HT-29 (cell line): ENCODE measurements at regions not wholly inside any gene's neighbourhood (a gene's known extent, or its start where the extent isn't known, plus 50 kb on each side); places are given as distances from the start of the nearest gene placed in this dataset.

Experiments
- DNase-seq: peaks from one replicate; pipeline ENCODE4 v3.0.0-alpha.2; 2015; ENCODE audit warnings: low spot score

DNA sequence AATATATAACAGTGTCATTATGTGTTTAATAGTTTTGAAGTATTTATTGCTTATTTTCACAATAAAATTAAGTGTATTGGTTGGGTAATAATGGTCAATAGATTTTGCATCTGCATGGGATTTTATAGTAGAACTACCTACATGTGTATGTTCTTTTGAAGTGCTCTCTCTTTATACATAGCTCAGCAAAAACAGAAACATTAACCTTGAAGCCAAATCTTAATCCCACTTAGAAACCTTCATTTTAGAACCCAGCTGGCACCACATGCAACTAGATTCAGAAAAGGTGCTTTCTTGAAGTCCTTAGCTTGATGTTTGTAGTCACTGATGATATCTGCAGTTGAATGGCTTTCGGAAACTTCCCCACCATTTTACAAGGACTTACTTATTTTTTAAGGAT lies 146.9 kb upstream of the IL12A start:
- no peak for DNase-seq

DNA sequence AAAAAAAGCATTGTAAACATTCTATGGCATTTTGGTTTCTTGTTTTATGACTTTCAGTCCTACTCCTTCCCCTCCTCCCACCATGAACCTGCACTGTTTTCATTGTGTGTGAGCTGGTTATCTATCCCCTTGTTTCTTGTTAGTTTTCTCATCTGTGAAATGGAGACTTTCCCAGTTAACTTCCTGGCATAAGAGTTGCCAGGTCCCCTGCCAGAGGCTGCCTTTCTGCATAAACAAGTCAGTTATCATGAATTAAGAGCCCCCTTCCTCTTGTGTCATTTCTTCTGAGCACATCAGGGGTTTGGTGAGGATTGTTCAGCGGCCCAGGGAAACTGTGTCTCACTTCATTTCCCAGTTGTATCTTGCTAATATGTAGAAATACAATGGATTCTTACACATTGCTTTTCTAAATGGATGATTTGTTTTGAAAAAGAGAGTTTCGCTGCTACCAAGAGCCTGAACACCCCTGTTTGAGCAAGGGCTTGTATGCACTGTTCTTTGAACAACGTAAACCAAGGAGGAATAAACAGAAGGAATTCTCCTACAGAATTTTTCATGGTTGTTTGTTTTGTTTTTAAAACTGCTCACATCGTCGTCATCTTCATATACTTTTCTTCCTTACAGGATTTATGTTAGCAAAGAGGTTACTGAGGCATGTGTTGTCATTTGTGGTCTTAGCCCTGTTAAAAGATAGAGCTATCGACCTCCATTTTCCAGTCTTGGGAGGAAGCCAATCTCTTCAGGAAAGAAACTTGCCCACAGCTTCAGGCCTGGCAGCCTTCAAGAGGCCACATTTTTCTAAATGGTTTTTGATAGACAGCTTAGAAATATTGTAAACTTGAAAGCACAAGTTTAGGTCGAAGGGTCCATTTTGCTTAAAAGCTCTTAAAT lies 144.6 kb upstream of the IL12A start:
- DNase-seq, result no peak

DNA sequence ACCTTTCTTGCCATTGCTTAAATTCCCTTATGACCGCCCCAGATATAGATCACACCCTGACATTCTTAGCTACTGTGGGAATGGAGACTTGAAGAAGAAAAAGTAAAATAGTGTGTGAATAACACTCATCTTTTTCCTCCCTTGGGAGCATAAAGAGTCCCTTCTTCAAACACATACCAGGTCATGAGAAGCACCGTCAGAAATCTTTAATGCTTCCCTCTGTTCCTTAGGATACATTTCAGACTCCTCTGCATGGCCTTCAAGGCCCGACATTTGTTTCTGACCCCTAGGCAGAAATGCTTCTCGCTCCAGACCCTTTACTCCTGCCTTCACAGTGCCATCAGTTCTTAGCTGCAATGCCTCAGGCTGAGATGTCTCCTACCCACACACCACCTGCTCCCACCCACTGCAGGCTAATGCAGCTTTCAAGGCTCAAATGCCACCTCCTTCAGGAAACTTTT lies 143.8 kb upstream of the IL12A start:
- DNase-seq, result no peak

DNA sequence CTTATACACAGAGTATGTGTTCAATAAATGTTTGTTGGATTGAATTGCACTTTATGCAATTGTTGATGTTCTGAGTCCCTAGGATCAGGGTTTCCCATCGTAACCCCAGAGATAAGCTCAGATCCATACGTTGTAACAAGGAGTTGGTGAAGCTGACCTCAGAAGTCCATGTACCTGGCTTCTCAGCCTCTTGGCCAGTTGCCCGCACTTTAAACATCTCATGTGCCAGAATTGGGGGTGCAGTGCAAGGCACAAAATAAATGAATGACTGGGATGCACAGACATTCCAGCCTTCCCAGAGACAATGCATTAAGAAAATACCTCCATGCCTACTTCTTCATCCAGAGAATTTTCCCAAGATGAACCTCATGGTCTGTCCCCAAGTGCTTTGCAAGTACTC lies 142.9 kb upstream of the IL12A start:
- no peak for DNase-seq

DNA sequence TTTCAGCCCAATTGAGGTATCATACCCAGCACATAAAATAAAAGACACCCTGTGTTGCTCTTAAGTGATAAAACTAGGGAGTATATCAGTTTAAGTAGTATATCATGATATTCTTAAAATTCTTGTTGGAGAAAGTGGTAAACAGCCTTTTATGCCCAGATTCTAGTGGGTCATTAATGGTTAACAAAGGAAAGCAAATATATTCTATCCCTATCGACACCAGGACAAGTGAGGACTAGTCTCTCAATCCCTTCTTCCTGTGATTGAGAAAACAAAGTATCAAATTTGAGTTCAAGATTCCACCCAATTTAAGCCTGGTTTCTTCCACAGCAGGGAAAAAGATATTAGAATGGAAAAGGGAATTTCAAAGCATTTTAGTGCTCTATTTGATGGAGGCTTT lies 142.4 kb upstream of the IL12A start:
- DNase-seq, result no peak

DNA sequence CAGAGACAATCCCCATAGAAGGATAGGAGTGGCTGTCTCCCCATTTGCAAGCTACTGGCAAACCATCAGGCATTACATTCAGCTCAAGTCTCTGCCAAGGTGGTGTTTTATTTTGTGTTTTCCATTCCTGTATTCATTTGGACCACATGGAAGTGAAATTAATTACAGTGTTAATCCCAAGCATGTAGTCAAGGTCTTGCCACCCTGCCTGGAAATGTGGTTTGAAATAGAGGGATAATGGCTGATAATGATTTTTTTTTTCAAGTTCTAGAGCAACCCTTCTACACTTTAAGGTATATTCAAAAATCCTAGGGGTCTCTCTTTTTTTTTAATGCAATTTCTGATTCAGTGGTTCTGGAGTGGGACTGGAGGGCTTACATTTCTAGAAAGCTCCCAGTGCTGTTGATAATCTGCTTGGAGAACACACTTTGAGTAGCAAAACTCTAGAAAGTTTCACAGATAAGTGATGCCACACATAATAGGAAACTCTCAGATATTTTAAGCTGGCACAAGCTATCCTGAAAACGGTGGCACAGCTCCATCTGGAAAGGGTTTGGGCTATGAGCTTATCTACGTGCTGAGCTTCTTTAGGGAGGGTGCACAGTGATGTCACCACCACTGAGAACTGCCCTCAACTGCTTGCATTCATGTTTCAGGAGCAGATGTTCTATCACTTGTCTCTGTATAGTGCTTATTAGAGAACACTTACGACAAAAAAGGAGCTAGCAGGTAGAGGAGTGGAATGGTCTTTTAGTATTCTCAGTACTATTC lies 140.1 kb upstream of the IL12A start:
- DNase-seq, result no peak

DNA sequence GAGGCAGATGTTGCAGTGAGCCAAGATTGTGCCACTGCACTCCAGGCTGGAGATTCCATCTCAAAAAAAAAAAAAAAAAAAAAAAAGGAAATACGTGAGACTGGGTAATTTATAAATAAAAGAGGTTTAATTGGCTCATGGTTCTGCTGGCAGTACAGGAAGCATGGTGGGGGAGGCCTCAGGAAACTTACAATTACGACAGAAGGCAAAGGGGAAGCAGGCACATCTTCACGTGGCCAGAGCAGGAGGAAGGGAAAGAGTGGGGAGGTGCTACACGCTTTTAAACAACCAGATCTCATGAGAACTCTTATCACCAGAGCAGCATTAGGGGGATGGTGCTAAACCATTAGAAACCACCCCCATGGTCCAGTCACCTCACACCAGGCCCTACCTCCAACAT lies 138.2 kb upstream of the IL12A start:
- DNase-seq, result no peak

DNA sequence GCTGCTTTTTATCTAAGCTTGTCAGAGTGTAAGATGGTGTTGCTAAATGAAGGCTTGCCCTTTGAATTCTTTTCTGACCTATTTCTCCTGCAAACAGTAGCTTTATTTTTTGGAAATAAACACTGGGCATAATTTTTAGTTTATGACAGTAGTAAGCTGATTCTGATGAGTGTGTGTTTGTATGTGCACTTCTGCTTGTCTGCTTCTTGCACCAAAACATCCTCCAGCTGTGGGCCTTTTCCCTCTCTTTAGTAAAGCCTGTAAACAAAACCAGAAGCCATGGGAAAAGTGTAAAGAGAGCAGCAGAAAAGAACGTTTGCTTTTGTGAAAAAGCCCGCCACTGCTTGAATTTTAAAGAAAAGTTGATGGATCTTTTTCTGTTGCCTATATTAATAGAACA lies 136.4 kb upstream of the IL12A start:
- DNase-seq, result no peak

DNA sequence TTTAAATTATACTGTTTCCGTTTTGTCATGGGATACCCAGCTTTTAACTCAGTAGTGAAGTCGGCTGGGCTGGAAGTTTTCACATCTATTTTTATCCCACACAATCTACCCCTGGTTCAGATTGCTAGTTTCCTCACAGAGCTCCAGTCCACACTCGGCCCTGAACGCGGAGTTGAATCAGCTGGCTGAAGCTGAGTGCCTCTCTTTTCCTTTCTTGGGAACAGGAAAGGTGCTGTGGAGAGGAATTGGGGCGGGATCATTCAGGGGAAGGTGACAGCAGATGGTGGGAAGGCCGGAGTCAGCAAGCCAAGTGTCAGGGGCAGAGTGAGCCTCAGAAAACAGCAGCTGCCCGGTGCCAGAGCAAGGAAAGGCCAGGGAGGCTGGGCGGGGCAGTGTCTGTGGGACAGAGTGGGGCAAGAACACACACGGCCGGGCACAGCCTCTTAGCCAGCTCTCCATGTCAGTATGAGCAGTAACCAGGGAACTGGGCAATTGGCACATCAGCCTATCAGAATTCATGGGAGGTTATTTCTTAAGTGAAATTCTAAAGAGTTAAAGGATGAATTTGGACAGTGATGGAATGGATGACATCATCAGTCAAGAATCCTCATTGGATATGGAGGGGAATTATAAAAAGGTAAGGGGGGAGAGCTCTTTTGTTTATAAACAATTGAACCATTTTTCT lies 135.7 kb upstream of the IL12A start:
- DNase-seq, result no peak

DNA sequence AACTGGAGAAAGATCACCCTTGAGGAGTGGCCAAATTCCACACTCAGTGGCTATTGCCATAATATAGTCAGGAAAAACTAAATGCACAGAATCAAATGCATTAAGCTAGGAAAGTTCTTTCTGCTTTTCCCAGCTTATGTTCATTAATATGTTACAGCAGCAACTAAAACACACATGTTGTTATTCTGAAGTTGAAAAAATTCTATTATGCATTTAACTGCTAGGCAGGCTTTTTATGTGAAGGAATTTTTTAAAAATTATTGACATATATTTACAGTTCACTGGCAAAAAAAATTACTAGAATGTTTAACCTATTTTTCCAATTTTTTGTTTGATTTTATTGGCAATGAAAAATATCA lies 135.2 kb upstream of the IL12A start:
- no peak for DNase-seq

DNA sequence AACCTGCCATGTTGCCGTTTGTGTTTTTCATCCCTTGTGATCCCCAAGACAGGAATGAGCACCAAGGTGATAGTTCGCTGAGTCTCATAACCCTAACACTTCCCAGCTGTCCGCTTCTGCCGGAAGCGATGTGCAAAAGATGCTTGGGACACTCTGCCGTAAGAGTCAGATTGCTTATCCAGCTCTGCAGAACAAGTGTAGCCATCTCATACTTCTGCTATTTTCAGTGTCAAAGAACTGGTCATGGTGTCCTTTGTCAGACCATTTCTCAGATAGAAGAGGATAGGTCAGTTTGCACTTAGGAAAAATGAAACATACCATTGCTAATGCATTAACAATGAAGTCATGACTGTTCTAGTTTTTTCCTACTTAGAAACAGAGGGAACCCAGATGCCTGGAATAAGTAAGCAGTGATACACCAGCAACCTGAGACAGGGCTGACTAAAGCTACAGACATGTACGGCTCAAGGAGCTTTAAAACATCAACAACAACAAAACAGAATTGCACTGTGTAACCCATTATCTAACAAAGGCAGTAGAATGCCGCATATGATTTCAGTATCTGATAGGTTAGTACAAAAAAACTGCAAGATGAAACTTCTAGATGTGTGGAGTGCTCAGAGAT lies 134.0 kb upstream of the IL12A start:
- DNase-seq, result no peak

DNA sequence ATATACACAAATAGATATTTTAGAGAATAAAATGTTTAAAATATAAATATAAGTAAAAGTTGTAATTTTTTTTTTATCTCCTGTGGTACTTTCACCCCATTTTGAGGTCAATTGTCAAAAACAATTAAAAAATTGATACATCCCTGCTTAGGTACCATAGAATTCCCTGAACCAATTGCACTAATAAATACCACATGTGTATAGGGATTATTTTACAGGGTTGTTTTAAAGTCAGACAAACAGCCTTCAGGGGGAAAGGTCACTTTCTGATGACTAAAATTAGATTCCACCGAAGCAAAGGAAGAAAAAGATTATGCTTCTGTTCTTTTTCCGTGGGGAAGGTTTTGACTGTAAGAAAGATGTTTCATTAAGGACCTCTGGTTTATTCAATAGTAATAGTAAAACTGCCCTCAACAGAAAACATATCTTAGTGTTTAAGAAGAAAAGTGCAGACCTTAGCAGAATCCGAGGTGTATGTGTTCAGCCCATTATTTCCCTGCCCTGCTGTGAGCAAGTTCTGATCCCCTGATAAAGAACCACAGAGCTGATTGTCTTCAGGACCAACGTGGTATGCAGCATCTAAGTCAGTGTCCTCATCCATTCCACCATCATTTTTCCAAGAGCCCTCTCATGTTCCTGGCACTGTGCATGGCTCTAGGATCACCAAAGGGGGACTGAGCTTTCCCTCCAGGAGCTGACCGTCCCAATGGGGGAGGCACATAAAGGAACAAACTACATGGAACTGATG lies 132.9 kb upstream of the IL12A start:
- DNase-seq, result no peak

DNA sequence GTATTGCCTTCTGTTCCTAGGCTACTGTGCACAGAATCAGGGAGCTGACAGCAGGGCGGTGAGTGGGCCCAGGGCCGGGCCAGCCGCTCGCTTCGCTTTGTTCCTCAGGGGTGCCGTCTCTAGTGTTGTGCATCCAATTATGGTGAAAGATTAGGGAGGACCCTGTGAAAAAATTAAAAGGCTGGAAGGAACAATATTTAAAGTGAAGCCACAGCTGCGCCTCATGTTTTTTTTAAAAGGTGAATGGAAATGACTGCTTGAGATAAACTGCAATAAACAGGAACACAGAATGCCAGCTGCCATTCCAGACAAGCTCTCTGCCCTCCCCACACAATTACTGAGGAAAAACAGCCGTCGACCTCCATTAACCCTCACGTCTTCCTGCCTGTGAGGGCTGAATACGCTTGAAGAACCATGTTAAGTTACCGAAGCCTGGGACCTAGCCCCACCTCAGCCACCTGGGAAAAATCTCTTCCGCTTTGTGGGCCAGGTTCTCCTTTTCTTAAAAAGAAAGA lies 132.0 kb upstream of the IL12A start:
- DNase-seq, result no peak

DNA sequence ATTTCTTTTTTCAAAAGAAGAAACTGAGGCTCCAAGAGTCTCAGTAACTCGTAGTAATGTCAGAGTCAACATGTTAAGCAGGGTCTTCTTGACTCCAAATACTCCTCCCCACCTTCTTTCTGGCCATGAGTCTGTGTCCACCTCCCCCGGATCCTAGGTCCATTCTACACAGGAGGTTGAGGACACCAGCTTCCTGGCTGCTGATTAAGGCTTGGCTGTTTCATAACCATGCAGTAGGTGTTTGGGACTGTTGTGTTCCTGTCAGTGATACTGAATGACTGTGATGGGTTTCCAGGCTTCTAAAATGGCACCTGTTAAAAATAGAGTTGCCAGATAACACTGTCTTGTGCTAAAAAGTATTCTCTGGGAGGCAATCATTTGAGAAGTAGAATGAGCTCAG lies 130.8 kb upstream of the IL12A start:
- no peak for DNase-seq

DNA sequence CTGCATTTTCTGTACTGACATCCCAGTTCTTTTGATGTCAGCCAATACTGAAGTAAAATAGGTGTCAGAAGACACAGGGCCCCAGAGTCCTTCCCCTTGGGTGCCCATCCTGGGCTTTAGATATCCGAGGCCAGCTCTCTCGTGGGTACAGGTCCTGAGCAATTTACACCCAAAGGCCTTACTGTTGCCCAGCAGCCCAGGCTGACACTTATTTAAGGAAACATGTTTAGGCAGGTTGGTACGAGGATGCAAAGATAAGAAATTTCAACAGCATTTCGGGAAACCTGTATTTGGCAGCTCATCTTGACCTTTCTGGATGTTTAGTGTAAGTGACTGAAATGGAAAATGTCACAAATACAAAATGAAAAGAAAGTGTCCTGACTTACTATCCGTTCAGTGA lies 130.0 kb upstream of the IL12A start:
- no peak for DNase-seq

DNA sequence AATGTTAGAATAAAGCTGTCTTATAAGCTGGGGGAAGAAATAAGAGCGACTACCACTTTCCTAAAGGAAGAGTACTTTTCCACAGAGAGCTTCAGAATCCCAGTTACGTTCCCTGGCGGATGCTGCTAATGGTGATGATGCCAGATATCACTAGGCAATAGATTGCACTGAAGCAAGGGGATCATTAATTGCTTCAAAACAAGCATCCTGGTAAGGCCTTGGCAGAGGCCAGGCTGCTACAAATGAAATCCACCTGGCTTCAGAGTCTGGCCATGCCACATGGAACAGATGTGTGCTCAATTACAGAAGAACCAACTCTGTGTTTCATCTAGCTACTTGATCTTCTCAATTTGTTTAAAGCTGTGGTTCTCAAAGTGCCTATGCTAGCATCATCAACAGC lies 129.2 kb upstream of the IL12A start:
- DNase-seq, result no peak

DNA sequence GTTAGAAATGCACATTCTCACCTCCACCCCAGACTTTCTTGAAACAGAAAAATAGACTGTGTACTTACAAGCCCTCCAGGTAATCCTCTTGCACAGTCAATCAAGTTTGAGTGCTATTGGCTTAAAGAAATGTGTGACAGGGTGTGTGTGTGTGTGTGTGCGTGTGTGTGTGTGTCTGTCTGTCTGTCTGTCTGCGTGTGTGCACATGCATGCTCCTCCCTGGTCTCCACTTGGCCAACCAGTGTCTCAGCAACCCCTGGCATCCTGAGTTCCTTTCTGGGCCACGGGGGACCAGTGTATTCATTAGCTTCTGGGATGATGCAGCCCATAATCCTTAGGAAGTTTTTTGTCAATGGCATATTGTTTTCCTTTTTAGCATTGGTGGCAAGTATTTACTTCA lies 128.8 kb upstream of the IL12A start:
- no peak for DNase-seq

DNA sequence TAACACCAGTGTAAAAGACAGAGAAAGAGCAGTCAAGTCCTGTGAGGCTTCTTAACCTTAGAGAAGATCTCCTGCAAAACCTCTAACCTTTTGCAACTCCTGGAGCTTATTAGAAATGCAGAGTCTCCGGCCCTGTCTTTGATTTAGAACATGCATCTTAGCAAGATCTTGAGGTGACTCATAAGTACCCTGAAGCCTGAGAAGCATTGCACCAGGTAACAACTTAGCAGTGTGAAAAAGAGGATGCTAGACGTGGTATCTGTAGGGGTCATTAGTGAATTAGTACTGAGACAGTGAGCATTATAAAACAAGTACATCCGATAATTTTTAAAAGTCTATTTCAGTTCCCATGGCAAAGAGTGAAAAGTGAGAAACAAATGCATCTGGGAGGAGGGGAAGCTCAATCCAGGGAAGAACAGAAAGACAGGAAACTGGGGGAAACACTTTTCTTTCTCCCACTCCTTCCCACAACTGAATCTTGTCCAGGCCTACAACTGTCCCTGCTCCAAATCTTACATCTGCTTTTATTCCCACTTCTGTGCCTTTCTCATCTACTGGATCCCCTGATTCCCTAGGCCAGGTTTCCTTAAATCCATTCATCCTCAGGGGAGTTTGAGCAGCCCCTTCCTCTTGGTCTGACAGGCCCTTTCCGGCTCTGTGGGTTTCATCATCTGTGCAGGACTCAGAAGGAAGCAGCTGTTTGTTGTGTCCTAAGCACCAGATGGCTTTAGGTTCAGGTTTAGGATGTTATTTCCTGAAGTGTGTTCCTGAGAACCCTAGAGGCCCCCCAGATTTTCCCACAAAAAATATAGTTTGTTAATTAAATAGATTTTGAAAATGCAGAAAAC lies 128.1 kb upstream of the IL12A start:
- no peak for DNase-seq

DNA sequence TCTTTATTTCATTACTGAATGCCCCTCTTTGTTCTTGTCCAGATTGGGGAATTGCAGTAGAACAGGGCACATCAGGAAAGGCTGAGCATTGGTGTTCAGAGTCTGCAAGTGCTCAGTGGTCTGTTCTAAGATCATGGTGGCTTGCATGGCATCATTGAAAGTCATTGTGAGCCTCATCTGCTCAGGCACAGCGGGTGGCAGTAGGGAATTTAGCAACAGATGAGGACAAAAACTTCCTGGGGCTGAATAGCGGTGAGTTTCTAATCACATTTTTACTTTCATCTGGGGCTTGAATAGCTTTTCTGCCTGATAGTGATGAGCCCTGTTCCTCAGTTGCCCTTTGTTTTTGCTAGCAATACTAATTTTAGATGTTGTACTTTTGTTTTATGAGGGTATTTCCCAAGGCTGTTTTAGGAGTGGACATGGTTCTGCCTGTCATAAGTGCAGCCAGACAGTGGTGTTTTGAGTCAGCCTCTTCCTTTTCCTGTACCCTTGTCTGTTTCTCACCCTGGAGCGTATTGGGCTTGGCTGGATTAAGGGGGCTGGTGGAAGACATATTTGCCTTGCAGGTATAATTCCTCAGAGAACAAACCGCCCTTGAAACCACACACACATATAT lies 127.2 kb upstream of the IL12A start:
- no peak for DNase-seq
